ENCODE measurements at regions not wholly inside any gene's neighbourhood (a gene's known extent, or its start where the extent isn't known, plus 50 kb on each side); places are given as distances from the start of the nearest gene placed in this dataset.

DNA sequence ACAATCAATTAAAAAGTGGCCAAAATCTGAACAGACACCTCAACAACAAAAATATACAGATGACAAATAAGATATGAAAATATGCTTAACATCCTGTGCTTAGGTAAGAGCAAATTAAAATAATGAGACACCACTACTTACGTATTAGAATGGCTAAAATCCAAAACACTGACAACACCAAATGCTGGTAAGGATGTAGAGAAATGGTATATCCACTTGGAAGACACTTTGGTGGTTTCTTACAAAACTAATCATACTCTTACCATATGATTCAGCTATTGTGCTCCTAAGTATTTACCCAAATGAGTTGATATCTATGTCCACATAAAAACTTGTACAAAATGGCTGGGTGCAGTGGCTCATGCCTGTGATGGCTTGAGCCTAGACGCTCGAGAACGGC is 51.7 kb upstream of the ZNF599 start:
- H3K4me1 ChIP-seq (ENCODE audit: control insufficient read depth, insufficient read depth, low read length): no peaks in the 10 kb centered on the region

More for the DNA sequence above, 51.7 kb upstream of the ZNF599 start:
- no peak overlapping the region for H3K4me3 ChIP-seq (ENCODE audit: low read length in 2 of 2)
- no peak overlapping the region for H3K27ac ChIP-seq (ENCODE audit: low read length)
- H3K27me3 ChIP-seq (ENCODE audit: control insufficient read depth in 1 of 2, insufficient read depth in 2 of 2, low read length in 2 of 2): no peaks in the 10 kb centered on the region
- peaks cover 0 to 3% of the 10 kb centered on the region in 2 donors for H3K9me3 ChIP-seq (ENCODE audit: control insufficient read depth in 2 of 2, low read length in 2 of 2)
- H3K36me3 ChIP-seq (ENCODE audit: control insufficient read depth in 2 of 2, insufficient read depth in 2 of 2, low read length in 2 of 2): no peaks in the 10 kb centered on the region
- H3K9ac ChIP-seq (ENCODE audit: low read length in 2 of 2): no peak overlapping the region
